Naive B cell (primary cell): ENCODE measurements at regions not wholly inside any gene's neighbourhood (a gene's known extent, or its start where the extent isn't known, plus 50 kb on each side); places are given as distances from the start of the nearest gene placed in this dataset.

ENCODE experiments used
- ATAC-seq, 2 donors: fragments of 150-1000 bp; cut with Tn5 transposase; 2 replicates each; pipeline ENCODE4 v1.10.0; 2021; ENCODE audit warnings: low read depth in 2 of 2, mild to moderate bottlenecking in 2 of 2, moderate library complexity in 2 of 2
- DNase-seq: peaks from one replicate; pipeline ENCODE4 v3.0.0; 2022
- H3K27ac Mint-ChIP-seq, 6 donors: one replicate each; pipeline ENCODE4 v1.8.0; 2020 to 2022; ENCODE audit warnings: mild to moderate bottlenecking in 6 of 6, mixed read lengths in 6 of 6, moderate library complexity in 5 of 6, inconsistent platforms in 2 of 6
- H3K27me3 Mint-ChIP-seq, 3 donors: one replicate each; pipeline ENCODE4 v1.8.0; 2021 to 2022; ENCODE audit warnings: mixed read lengths in 3 of 3, mild to moderate bottlenecking in 1 of 3
- H3K36me3 Mint-ChIP-seq, 2 donors: one replicate each; pipeline ENCODE4 v1.8.0; 2020 to 2022; ENCODE audit warnings: mixed read lengths in 2 of 2, inconsistent platforms in 1 of 2, mild to moderate bottlenecking in 1 of 2
- H3K4me1 Mint-ChIP-seq, 3 donors: one replicate each; pipeline ENCODE4 v1.8.0; 2020 to 2022; ENCODE audit warnings: mixed read lengths in 3 of 3, inconsistent platforms in 1 of 3, mild to moderate bottlenecking in 1 of 3, moderate library complexity in 1 of 3
- H3K4me3 Mint-ChIP-seq, 8 donors: one replicate each; pipeline ENCODE4 v1.8.0; 2020 to 2022; ENCODE audit warnings: mild to moderate bottlenecking in 8 of 8, mixed read lengths in 8 of 8, moderate library complexity in 8 of 8, inconsistent platforms in 2 of 8
- H3K9me3 Mint-ChIP-seq, 7 donors: one replicate each; pipeline ENCODE4 v1.8.0; 2020 to 2022; ENCODE audit warnings: mixed read lengths in 7 of 7, mild to moderate bottlenecking in 5 of 7, inconsistent platforms in 2 of 7, moderate library complexity in 1 of 7

GRCh38 chr21:36232641-36233040, 76.0 kb downstream of the DOP1B start:
- peaks cover 8 to 9% of the 10 kb centered on the region in 2 donors for H3K36me3 Mint-ChIP-seq
- DNase-seq, result no peak
- ATAC-seq, result no peak
- no peak overlapping the region for H3K27ac Mint-ChIP-seq
- H3K9me3 Mint-ChIP-seq, result no peaks in the 10 kb centered on the region
- H3K27me3 Mint-ChIP-seq, result no peaks in the 10 kb centered on the region
- H3K4me3 Mint-ChIP-seq, result peak overlapping the region in 1 of 8 donors; percentile 35
- H3K4me1 Mint-ChIP-seq, result peaks cover 12 to 30% (median 22%) of the 10 kb centered on the region in 3 donors

DNA sequence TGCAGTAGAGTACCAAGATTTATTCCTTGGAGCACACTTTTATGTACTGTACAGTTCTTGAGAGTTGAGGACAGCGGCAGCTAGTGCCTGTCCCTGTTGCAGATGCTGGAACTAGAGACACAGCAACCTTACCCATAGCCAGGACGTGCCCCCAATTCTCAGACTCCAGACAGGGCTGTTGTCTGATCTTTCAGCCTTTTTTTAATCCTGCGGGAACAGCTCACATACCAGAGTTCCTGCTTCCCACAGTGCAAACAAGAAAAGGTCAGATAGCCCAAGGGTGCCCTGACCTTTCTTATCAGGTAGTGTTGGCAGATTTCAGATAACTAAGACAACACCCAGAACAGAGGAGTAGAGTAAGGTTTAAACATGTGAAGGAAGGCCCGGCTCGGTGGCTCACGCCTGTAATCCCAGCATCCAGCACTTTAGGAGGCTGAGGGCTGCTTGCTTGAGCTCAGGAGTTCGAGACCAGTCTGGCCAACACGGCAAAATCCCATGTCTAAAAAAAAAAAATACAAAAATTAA, 78.5 kb downstream of the DOP1B start:
- peaks cover 11 to 13% of the 10 kb centered on the region in 2 donors for H3K36me3 Mint-ChIP-seq
- peak overlapping the region in 3 of 6 donors; percentile 52 to 74 (median 59) for H3K27ac Mint-ChIP-seq
- peaks cover 12 to 30% (median 22%) of the 10 kb centered on the region in 3 donors for H3K4me1 Mint-ChIP-seq
- no peak overlapping the region for H3K4me3 Mint-ChIP-seq
- ATAC-seq (no peak), DNase-seq (no peak)
- H3K27me3 Mint-ChIP-seq, result no peaks in the 10 kb centered on the region
- H3K9me3 Mint-ChIP-seq, result no peaks in the 10 kb centered on the region

DNA sequence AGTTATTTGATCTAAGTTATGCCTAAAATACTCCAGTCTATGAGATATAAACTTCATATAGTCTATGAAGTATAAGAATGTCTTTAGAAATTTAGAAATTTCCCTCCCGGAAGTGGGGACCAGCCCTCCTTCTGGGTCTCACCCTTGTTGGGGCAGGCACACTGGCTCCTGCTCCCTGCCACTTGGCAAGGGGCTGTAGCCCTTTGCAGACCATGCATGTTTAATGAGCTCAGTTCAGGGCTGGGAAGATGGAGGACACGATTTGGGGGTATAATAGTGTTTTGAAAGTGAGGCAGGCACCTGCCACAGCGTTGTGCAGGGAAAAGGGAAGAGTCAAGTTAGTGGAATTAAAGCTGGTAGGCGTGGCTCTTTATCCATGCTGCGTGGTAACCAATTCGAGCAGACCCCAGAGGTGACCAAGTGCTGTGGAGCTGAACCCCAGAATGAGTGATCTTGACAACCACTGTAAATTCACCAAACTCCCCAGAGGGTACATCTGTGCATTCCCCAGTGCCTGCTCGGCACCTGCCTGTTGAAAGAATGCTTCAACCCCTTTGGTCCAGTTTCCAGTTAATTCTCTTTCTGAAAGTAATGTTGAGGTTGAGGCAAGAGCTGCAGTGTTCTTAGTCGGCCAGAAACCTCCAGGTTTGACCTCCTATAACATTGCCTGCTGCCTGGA, 79.6 kb downstream of the DOP1B start:
- Mint-ChIP-seq H3K27ac (peak overlapping the region in 4 of 6 donors; percentile 50 to 95 (median 86)), H3K4me3 (peak overlapping the region in 4 of 8 donors; percentile 9 to 57 (median 28))

GRCh38 chr21:36237441-36237840, 80.8 kb downstream of the DOP1B start:
- peaks cover 5 to 13% of the 10 kb centered on the region in 2 donors for H3K36me3 Mint-ChIP-seq
- ATAC-seq, result no peak
- no peak for DNase-seq
- no peak overlapping the region for H3K27ac Mint-ChIP-seq
- no peak overlapping the region for H3K4me3 Mint-ChIP-seq
- peaks cover 17 to 41% (median 22%) of the 10 kb centered on the region in 3 donors for H3K4me1 Mint-ChIP-seq
- H3K9me3 Mint-ChIP-seq, result no peaks in the 10 kb centered on the region
- no peaks in the 10 kb centered on the region for H3K27me3 Mint-ChIP-seq

More for the DNA sequence above, 79.6 kb downstream of the DOP1B start:
- Mint-ChIP-seq H3K9me3 (no peaks in the 10 kb centered on the region), H3K36me3 (peaks cover 5 to 13% of the 10 kb centered on the region in 2 donors), H3K27me3 (no peaks in the 10 kb centered on the region), H3K4me1 (peaks cover 12 to 33% (median 22%) of the 10 kb centered on the region in 3 donors)
- DNase-seq, result no peak
- ATAC-seq, result peak; percentile 44 to 58

DNA sequence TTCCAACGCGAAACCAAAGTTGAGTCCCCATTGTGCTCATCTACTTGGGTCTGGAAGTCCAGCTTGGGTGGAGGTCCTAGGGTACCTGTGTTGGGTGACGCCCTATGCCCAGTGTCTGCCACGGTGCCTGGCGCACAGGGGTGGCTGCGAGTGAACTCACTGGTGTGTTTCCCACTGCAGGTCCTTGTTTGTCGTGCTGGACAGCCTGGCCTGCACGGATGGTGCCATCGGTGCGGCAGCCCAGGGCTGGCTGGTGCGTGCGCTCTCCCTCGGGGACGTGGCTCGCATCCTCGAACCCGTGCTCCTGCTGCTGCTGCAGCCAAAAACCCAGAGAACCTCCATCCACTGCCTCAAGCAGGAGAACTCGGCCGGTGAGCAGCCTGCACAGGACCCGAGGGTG, 80.4 kb upstream of the MORC3 start:
- Mint-ChIP-seq H3K36me3 (peaks cover 5 to 13% of the 10 kb centered on the region in 2 donors), H3K4me3 (no peak overlapping the region), H3K4me1 (peaks cover 14 to 35% (median 19%) of the 10 kb centered on the region in 3 donors), H3K27me3 (no peaks in the 10 kb centered on the region), H3K9me3 (no peaks in the 10 kb centered on the region), H3K27ac (no peak overlapping the region)
- ATAC-seq (no peak), DNase-seq (no peak)

DNA sequence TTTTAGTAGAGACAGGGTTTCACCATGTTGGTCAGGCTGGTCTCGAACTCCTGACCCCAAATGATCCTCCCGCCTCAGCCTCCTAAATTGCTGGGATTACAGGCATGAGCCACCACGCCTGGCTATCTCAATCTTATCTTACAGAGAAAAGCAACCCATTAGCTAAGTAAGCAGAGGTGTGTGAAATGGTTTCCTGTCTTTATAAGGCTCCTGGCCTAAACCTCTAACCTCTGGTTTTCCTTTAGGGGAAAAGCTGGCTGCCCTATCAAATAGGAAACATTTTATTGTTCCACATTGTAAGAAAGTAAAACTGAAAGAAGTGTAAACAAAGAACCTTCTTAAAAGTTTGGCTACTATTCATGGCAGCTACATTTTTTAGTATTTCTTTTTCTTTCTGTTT, 78.3 kb upstream of the MORC3 start:
- H3K27ac Mint-ChIP-seq, result peak overlapping the region in 4 of 6 donors; percentile 47 to 76 (median 62)
- peaks cover 4 to 20% (median 10%) of the 10 kb centered on the region in 3 donors for H3K4me1 Mint-ChIP-seq
- peaks cover 18 to 21% of the 10 kb centered on the region in 2 donors for H3K36me3 Mint-ChIP-seq
- no peaks in the 10 kb centered on the region for H3K9me3 Mint-ChIP-seq
- DNase-seq, result no peak
- no peak for ATAC-seq
- no peaks in the 10 kb centered on the region for H3K27me3 Mint-ChIP-seq
- H3K4me3 Mint-ChIP-seq, result no peak overlapping the region

DNA sequence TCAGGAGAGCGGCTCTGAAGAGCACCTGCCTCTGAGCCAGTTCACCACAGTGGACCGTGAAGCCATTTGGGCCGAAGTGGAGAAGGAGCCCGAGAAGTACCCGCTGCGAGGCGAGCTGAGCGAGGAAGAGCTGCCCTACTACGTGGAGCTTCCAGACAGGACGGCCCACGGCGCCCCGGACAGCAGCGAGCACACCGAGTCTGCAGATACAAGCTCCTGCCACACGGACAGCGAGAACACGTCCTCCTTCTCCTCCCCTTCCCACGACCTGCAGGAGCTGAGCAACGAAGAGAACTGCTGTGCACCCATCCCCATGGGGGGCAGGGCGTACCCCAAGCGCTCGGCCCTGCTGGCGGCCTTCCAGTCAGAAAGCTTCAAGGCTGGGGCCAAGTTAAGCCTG, 74.9 kb upstream of the MORC3 start:
- H3K27ac Mint-ChIP-seq, result no peak overlapping the region
- H3K4me3 Mint-ChIP-seq, result no peak overlapping the region
- peaks cover 10 to 20% (median 10%) of the 10 kb centered on the region in 3 donors for H3K4me1 Mint-ChIP-seq
- no peak for ATAC-seq
- no peaks in the 10 kb centered on the region for H3K9me3 Mint-ChIP-seq
- DNase-seq, result no peak
- no peaks in the 10 kb centered on the region for H3K27me3 Mint-ChIP-seq
- peaks cover 25 to 32% of the 10 kb centered on the region in 2 donors for H3K36me3 Mint-ChIP-seq

GRCh38 chr21:36245649-36246048, 74.3 kb upstream of the MORC3 start:
- DNase-seq (no peak), ATAC-seq (no peak)
- Mint-ChIP-seq H3K27ac (no peak overlapping the region), H3K36me3 (peaks cover 30 to 35% of the 10 kb centered on the region in 2 donors), H3K4me1 (peaks cover 10 to 22% (median 10%) of the 10 kb centered on the region in 3 donors), H3K27me3 (no peaks in the 10 kb centered on the region), H3K9me3 (no peaks in the 10 kb centered on the region), H3K4me3 (no peak overlapping the region)

GRCh38 chr21:36246080-36246631, 73.8 kb upstream of the MORC3 start:
- Mint-ChIP-seq H3K9me3 (no peaks in the 10 kb centered on the region), H3K4me3 (no peak overlapping the region), H3K4me1 (peaks cover 10 to 24% (median 10%) of the 10 kb centered on the region in 3 donors), H3K27ac (no peak overlapping the region), H3K27me3 (no peaks in the 10 kb centered on the region), H3K36me3 (peaks cover 35 to 38% of the 10 kb centered on the region in 2 donors)
- no peak for ATAC-seq
- DNase-seq, result no peak

GRCh38 chr21:36247316-36248010, 72.5 kb upstream of the MORC3 start:
- Mint-ChIP-seq H3K27ac (no peak overlapping the region), H3K27me3 (no peaks in the 10 kb centered on the region), H3K9me3 (no peaks in the 10 kb centered on the region), H3K36me3 (peaks cover 35 to 38% of the 10 kb centered on the region in 2 donors), H3K4me3 (no peak overlapping the region), H3K4me1 (peaks cover 6 to 20% (median 10%) of the 10 kb centered on the region in 3 donors)
- ATAC-seq, result no peak
- no peak for DNase-seq

DNA sequence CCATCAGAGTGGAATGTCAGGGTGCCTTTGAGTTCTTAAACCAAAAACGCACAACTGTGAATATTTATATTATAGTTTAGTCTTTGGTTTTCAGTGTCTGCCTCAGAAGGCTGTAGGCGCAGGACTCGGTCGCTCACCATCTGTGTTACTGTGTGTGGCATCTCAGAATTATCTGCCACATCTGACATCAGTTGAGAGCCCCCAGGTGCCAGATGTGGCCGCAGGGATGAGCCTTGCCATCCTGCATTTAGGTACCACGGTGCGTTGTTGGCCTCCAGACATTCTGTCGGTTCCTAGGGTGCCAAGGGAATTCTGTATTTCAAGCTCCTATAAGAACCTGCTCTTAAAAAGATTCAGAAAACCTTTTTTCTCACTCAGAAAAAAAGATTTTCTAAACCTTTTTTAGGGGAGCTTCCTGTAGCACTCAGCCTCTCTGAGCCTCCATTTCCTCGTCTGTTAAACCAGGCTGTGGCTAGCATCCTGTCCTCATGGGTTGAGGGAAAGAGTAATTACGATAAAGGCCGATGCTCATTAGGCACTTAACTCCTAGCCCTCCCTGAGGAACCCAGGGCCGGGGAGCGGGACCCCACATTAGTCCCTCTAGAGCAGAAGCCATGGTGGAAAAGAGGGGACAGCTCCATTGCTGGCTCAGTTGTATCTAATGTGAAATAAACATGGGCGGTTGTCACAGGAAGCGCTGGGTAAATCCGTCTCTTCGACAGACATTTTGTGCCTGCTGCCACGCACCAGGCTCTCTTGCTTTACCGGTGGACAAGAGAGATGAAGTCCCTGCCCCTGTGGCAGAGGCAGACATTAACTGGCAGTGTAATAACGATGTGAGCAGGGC, 70.2 kb upstream of the MORC3 start:
- peaks cover 39% of the 10 kb centered on the region in 2 donors for H3K36me3 Mint-ChIP-seq
- no peak for ATAC-seq
- H3K4me3 Mint-ChIP-seq, result peak overlapping the region in 2 of 8 donors; percentile 5 to 63

DNA sequence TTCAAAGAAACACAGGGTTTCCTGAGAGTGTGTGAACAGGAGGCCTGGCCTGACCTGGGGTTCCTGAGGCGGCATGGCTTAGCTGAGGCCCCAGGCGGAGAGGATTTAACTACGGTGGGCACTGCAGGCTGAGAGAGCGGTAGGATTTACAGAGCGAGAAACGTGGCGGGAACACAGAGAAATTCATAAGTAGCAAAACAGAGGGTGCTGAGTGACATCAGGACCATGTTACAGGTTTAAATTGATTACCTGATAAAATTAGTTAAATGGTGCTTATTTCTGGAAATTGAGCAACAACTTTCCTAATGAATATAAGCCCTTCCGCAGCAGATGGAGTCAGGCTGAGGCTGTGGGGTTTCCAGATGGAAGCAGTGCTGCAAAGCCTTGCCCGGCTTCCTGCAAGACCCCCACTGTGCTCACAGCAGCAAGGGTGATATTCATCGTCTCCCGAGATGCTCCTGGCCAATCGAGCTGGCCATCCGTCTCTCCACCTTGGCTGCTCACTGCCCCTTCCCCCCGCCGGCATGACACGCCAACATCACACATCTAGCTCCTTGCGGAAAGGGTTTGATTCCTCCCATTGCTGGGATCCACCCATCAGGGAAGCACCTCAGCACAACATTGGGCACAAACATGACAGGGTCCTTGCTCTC, 69.4 kb upstream of the MORC3 start:
- Mint-ChIP-seq H3K36me3 (peaks cover 32 to 37% of the 10 kb centered on the region in 2 donors), H3K4me1 (peaks cover 25 to 43% (median 36%) of the 10 kb centered on the region in 3 donors), H3K27ac (peak overlapping the region in 4 of 6 donors; percentile 62 to 93 (median 83)), H3K4me3 (peak overlapping the region in 3 of 8 donors; percentile 4 to 13 (median 5)), H3K27me3 (no peaks in the 10 kb centered on the region), H3K9me3 (no peaks in the 10 kb centered on the region)
- ATAC-seq (no peak), DNase-seq (no peak)

More for the DNA sequence above, 70.2 kb upstream of the MORC3 start:
- H3K27ac Mint-ChIP-seq, result peak overlapping the region in 5 of 6 donors; percentile 62 to 93 (median 74)
- no peak for DNase-seq
- H3K4me1 Mint-ChIP-seq, result peaks cover 22 to 35% (median 31%) of the 10 kb centered on the region in 3 donors
- no peaks in the 10 kb centered on the region for H3K9me3 Mint-ChIP-seq
- H3K27me3 Mint-ChIP-seq, result no peaks in the 10 kb centered on the region
